GM23338 (cell line): ENCODE measurements at regions not wholly inside any gene's neighbourhood (a gene's known extent, or its start where the extent isn't known, plus 50 kb on each side); places are given as distances from the start of the nearest gene placed in this dataset.

Experiments
- ATAC-seq: fragments of 200-7000 bp; cut with Tn5 transposase; 3 replicates; pipeline ENCODE4 v1.9.1; 2020
- DNase-seq: peaks from one replicate; pipeline ENCODE4 v3.0.0-alpha.2; 2015; ENCODE audit warnings: low spot score
- H2AFZ ChIP-seq: fragments of 200-600 bp; sonication (generic); 2 replicates; pipeline ENCODE4 v1.8.0; 2016; ENCODE audit warnings: antibody characterized with exemption, mild to moderate bottlenecking, moderate library complexity
- H3F3A ChIP-seq: fragments of 200-600 bp; sonication (generic); replicated peaks from 2 replicates; pipeline ENCODE4 v1.8.0; 2017; ENCODE audit warnings: antibody characterized with exemption, mixed run types, low read depth
- H3K27ac ChIP-seq: fragments of 200-600 bp; sonication (generic); 2 replicates; pipeline ENCODE4 v1.6.1; 2016; ENCODE audit warnings: low read depth
- H3K27me3 ChIP-seq: fragments of 200-600 bp; sonication (generic); 2 replicates; pipeline ENCODE4 v1.8.0; 2016; ENCODE audit warnings: mild to moderate bottlenecking, mixed run types, moderate library complexity; ENCODE audit not compliant: insufficient read depth
- H3K36me3 ChIP-seq: fragments of 200-600 bp; sonication (generic); 2 replicates; pipeline ENCODE4 v1.8.0; 2016; ENCODE audit warnings: mild to moderate bottlenecking; ENCODE audit not compliant: insufficient read depth
- H3K4me1 ChIP-seq: fragments of 200-600 bp; sonication (generic); 2 replicates; pipeline ENCODE4 v1.8.0; 2016; ENCODE audit warnings: mild to moderate bottlenecking, moderate library complexity; ENCODE audit not compliant: insufficient read depth
- H3K4me2 ChIP-seq: fragments of 200-600 bp; sonication (generic); 2 replicates; pipeline ENCODE4 v1.7.1; 2017; ENCODE audit warnings: mixed run types
- H3K4me3 ChIP-seq: fragments of 200-600 bp; sonication (generic); 2 replicates; pipeline ENCODE4 v1.6.1; 2016; ENCODE audit warnings: mixed run types
- H3K79me2 ChIP-seq: fragments of 200-600 bp; sonication (generic); replicated peaks from 2 replicates; pipeline ENCODE4 v1.8.0; 2017; ENCODE audit warnings: mild to moderate bottlenecking; ENCODE audit not compliant: insufficient read depth
- H3K9me2 ChIP-seq: fragments of 200-600 bp; sonication (generic); 2 replicates; pipeline ENCODE4 v1.8.0; 2017; ENCODE audit not compliant: insufficient read depth
- H4K20me1 ChIP-seq: fragments of 200-600 bp; sonication (generic); replicated peaks from 2 replicates; pipeline ENCODE4 v1.8.0; 2017; ENCODE audit warnings: mild to moderate bottlenecking; ENCODE audit not compliant: insufficient read depth
- H3K27ac Mint-ChIP-seq: 2 replicates; pipeline ENCODE4 v1.8.0; 2020; ENCODE audit warnings: inconsistent platforms, mild to moderate bottlenecking, moderate library complexity, mixed read lengths
- H3K27me3 Mint-ChIP-seq: 3 replicates; pipeline ENCODE4 v1.8.0; 2022; ENCODE audit warnings: low read depth, mild to moderate bottlenecking, moderate library complexity, mixed read lengths, inconsistent platforms; ENCODE audit not compliant: insufficient read depth, poor library complexity
- H3K36me3 Mint-ChIP-seq: 3 replicates; pipeline ENCODE4 v1.8.0; 2021; ENCODE audit warnings: low read depth, mild to moderate bottlenecking, inconsistent platforms, moderate library complexity, mixed read lengths
- H3K4me1 Mint-ChIP-seq: 3 replicates; pipeline ENCODE4 v1.8.0; 2020; ENCODE audit warnings: mild to moderate bottlenecking, inconsistent platforms, mixed read lengths
- H3K4me3 Mint-ChIP-seq: 3 replicates; pipeline ENCODE4 v1.8.0; 2021; ENCODE audit warnings: moderate library complexity, mild to moderate bottlenecking, inconsistent platforms, mixed read lengths
- H3K9me3 Mint-ChIP-seq: 3 replicates; pipeline ENCODE4 v1.8.0; 2020; ENCODE audit warnings: moderate library complexity, mild to moderate bottlenecking, inconsistent platforms, mixed read lengths
- CREB1 ChIP-seq: fragments of 250-450 bp; sonication (Bioruptor Pico); IDR thresholded peaks from 2 replicates; pipeline ENCODE4 v1.5.0; 2020; ENCODE audit warnings: low read depth, mild to moderate bottlenecking, moderate library complexity
- EZH2 ChIP-seq: fragments of 200-600 bp; sonication (generic); IDR thresholded peaks from one replicate; pipeline ENCODE4 v1.8.0; 2017; ENCODE audit warnings: antibody characterized with exemption, mild to moderate bottlenecking, low read depth; ENCODE audit not compliant: unreplicated experiment
- EZH2phosphoT487 ChIP-seq: fragments of 200-600 bp; sonication (generic); IDR thresholded peaks from one replicate; pipeline ENCODE4 v1.8.1; 2018; ENCODE audit warnings: antibody characterized with exemption; ENCODE audit not compliant: unreplicated experiment
- JUNB ChIP-seq: IDR thresholded peaks from one replicate; pipeline ENCODE4 v1.6.1; 2016; ENCODE audit warnings: antibody characterized with exemption; ENCODE audit not compliant: unreplicated experiment
- NANOG ChIP-seq: IDR thresholded peaks from 2 replicates; pipeline ENCODE4 v1.6.1; 2016; ENCODE audit warnings: antibody characterized with exemption, borderline replicate concordance
- POLR2AphosphoS5 ChIP-seq: IDR thresholded peaks from 2 replicates; pipeline ENCODE4 v1.6.1; 2016; ENCODE audit warnings: antibody characterized with exemption, low read depth
- REST ChIP-seq: IDR thresholded peaks from one replicate; pipeline ENCODE4 v1.6.1; 2018; ENCODE audit warnings: antibody characterized with exemption; ENCODE audit not compliant: unreplicated experiment
- STAT1 ChIP-seq: IDR thresholded peaks from one replicate; pipeline ENCODE4 v1.6.1; 2016; ENCODE audit warnings: antibody characterized with exemption; ENCODE audit not compliant: unreplicated experiment
- ZNF114 ChIP-seq: fragments of 250-450 bp; sonication (Bioruptor Pico); IDR thresholded peaks from 2 replicates; pipeline ENCODE4 v1.5.0; 2020; ENCODE audit warnings: mild to moderate bottlenecking, moderate library complexity
- ZNF331 ChIP-seq: fragments of 250-450 bp; sonication (Bioruptor Pico); IDR thresholded peaks from 2 replicates; pipeline ENCODE4 v1.5.0; 2020; ENCODE audit warnings: low read depth, mild to moderate bottlenecking, moderate library complexity
- ZNF462 ChIP-seq: fragments of 250-450 bp; sonication (Bioruptor Pico); IDR thresholded peaks from 2 replicates; pipeline ENCODE4 v1.5.0; 2020; ENCODE audit warnings: mild to moderate bottlenecking, moderate library complexity
- TF ChIP-seq, protein P1 (sequence below), 2 experiments: fragments of 200-600 bp in 1 of 2; sonication (generic) in 1 of 2; conservative IDR thresholded peaks; 2 replicates each; pipeline versions ENCODE4 v1.5.1 to v1.6.1; 2016 to 2017; ENCODE audit warnings: antibody characterized with exemption in 2 of 2, low read depth in 2 of 2, mild to moderate bottlenecking in 2 of 2, moderate library complexity in 1 of 2
- TF ChIP-seq, protein P2 (sequence below): IDR thresholded peaks from 2 replicates; pipeline ENCODE4 v1.6.1; 2016; ENCODE audit warnings: antibody characterized with exemption

DNA sequence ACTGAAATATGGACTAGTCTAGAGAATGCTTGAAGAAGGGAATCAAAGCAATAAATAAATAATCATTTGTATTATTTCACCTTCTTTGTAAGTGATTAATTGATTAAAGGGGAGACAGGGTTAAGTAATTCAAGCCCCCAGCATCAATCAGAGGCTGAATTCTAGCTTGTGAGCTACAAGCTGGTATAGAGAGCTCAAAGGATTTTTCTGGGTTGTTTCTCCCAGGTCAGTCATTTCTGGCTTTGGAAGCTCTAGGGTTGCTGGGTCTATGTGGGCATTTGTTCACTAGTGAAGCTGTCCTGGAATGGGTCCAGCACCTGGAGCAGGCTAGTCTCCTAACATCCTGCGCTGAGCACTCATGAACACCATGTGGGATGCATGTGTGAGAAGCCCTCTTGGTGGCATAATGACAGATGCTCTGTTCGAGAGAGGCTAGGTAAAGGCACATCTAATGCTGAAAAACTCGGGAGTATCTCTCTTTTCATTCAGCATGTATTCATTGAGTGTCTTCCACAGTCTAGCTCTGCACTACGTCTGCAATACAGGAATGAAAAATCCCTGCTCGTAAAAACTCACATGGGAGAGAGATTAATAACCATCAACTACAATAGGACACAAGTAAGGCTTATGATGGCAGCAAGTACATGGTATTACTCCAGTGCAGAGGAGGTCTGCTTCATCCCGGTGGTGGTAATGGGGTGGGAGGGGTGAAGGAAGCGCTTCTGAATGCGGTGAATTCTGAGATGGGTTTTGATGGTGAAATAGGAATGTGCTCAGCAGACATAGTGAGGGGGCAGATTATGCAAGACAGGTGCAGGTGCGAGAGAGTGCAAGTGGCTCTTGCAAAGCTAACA lies 68.0 kb upstream of the NRP1 start:
- Histone ChIP-seq H3K4me2 (no peak overlapping the region), H3K79me2 (no peaks in the 10 kb centered on the region), H3K4me3 (no peak overlapping the region), H3K9me2 (no peaks in the 10 kb centered on the region), H2AFZ (no peak overlapping the region), H3F3A (no peaks in the 10 kb centered on the region), H3K36me3 (peaks cover 1% of the 10 kb centered on the region; the same call in 1 of the 2 replicates), H3K4me1 (no peaks in the 10 kb centered on the region), H4K20me1 (no peaks in the 10 kb centered on the region), H3K27me3 (no peaks in the 10 kb centered on the region), H3K27ac (no peak overlapping the region)
- no peaks in the 10 kb centered on the region for H3K27me3 Mint-ChIP-seq
- no peak overlapping the region for H3K4me3 Mint-ChIP-seq
- H3K27ac Mint-ChIP-seq = no peak overlapping the region
- TF ChIP-seq ZNF462 (CRISPR knock-in tag) (no peak), ZNF114 (CRISPR knock-in tag) (no peak), NANOG (no peak), EZH2phosphoT487 (no peak), EZH2 (no peak), JUNB (no peak), STAT1 (no peak), REST (no peak), ZNF331 (CRISPR knock-in tag) (no peak), CREB1 (CRISPR knock-in tag) (no peak), POLR2AphosphoS5 (no peak)
- TF ChIP-seq, protein P1, sequence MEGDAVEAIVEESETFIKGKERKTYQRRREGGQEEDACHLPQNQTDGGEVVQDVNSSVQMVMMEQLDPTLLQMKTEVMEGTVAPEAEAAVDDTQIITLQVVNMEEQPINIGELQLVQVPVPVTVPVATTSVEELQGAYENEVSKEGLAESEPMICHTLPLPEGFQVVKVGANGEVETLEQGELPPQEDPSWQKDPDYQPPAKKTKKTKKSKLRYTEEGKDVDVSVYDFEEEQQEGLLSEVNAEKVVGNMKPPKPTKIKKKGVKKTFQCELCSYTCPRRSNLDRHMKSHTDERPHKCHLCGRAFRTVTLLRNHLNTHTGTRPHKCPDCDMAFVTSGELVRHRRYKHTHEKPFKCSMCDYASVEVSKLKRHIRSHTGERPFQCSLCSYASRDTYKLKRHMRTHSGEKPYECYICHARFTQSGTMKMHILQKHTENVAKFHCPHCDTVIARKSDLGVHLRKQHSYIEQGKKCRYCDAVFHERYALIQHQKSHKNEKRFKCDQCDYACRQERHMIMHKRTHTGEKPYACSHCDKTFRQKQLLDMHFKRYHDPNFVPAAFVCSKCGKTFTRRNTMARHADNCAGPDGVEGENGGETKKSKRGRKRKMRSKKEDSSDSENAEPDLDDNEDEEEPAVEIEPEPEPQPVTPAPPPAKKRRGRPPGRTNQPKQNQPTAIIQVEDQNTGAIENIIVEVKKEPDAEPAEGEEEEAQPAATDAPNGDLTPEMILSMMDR (conservative IDR thresholded peaks at IDR 0.05; ENCODE audit: low read depth in 2 of 2) = no peak
- TF ChIP-seq, protein P2, sequence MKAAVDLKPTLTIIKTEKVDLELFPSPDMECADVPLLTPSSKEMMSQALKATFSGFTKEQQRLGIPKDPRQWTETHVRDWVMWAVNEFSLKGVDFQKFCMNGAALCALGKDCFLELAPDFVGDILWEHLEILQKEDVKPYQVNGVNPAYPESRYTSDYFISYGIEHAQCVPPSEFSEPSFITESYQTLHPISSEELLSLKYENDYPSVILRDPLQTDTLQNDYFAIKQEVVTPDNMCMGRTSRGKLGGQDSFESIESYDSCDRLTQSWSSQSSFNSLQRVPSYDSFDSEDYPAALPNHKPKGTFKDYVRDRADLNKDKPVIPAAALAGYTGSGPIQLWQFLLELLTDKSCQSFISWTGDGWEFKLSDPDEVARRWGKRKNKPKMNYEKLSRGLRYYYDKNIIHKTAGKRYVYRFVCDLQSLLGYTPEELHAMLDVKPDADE = no peak
- peaks cover 4% of the 10 kb centered on the region for H3K9me3 Mint-ChIP-seq
- ATAC-seq (no peak), DNase-seq (no peak)
- peaks cover 4% of the 10 kb centered on the region; the same call in 1 of the 3 replicates for H3K36me3 Mint-ChIP-seq
- H3K4me1 Mint-ChIP-seq = peaks cover 5% of the 10 kb centered on the region; the same call in 1 of the 3 replicates
